CD8-positive, alpha-beta memory T cell (primary cell): ENCODE measurements at regions not wholly inside any gene's neighbourhood (a gene's known extent, or its start where the extent isn't known, plus 50 kb on each side); places are given as distances from the start of the nearest gene placed in this dataset.
A peak's percentile ranks its signal among the peaks of the same experiment; 100 is the strongest.

Source experiments
- CTCF ChIA-PET: fragments of 350-600 bp; sonication (Branson Sonifier 250); formaldehyde crosslinking; loops from one replicate; lab custom pipeline; 2021; ENCODE audit warnings: antibody characterized with exemption; lab: Charles Lee
- POLR2A ChIA-PET: fragments of 350-600 bp; sonication (Branson Sonifier 250); formaldehyde crosslinking; loops from one replicate; lab custom pipeline; 2021; ENCODE audit warnings: antibody characterized with exemption; lab: Charles Lee
- DNase-seq, 5 donors: peaks; one replicate each; pipeline versions ENCODE4 v3.0.0 to v3.0.0-alpha.2; 2020 to 2022; ENCODE audit warnings: mixed read lengths in 1 of 5
- H3K27ac ChIP-seq: one replicate; pipeline ENCODE4 v1.7.0; 2013; ENCODE audit warnings: low read depth, mild to moderate bottlenecking, low read length, moderate library complexity
- H3K27me3 ChIP-seq: 2 replicates; pipeline ENCODE4 v1.7.0; 2013; ENCODE audit warnings: low read length, mild to moderate bottlenecking; ENCODE audit not compliant: insufficient read depth, poor library complexity, severe bottlenecking
- H3K36me3 ChIP-seq: 2 replicates; pipeline ENCODE4 v1.7.0; 2013; ENCODE audit warnings: mild to moderate bottlenecking, low read length, moderate library complexity; ENCODE audit not compliant: insufficient read depth
- H3K4me1 ChIP-seq: 2 replicates; pipeline ENCODE4 v1.7.0; 2013; ENCODE audit warnings: mild to moderate bottlenecking, low read length, moderate library complexity; ENCODE audit not compliant: insufficient read depth
- H3K4me3 ChIP-seq: 2 replicates; pipeline ENCODE4 v1.7.0; 2013; ENCODE audit warnings: mild to moderate bottlenecking, low read length
- H3K9me3 ChIP-seq: 2 replicates; pipeline ENCODE4 v1.7.0; 2013; ENCODE audit warnings: mild to moderate bottlenecking, low read length
- H3K27ac Mint-ChIP-seq, 8 donors: one replicate each; pipeline ENCODE4 v1.8.0; 2020 to 2021; ENCODE audit warnings: mixed read lengths in 8 of 8, mild to moderate bottlenecking in 6 of 8, inconsistent platforms in 3 of 8, moderate library complexity in 3 of 8
- H3K27me3 Mint-ChIP-seq, 2 donors: one replicate each; pipeline ENCODE4 v1.8.0; 2020 to 2021; ENCODE audit warnings: mixed read lengths in 2 of 2, mild to moderate bottlenecking in 1 of 2, moderate library complexity in 1 of 2
- H3K36me3 Mint-ChIP-seq, 3 donors: one replicate each; pipeline ENCODE4 v1.8.0; 2020 to 2021; ENCODE audit warnings: mixed read lengths in 3 of 3, inconsistent platforms in 1 of 3, mild to moderate bottlenecking in 1 of 3
- H3K4me1 Mint-ChIP-seq, 3 donors: one replicate each; pipeline ENCODE4 v1.8.0; 2020 to 2021; ENCODE audit warnings: mixed read lengths in 3 of 3, inconsistent platforms in 1 of 3, mild to moderate bottlenecking in 1 of 3
- H3K4me3 Mint-ChIP-seq, 7 donors: one replicate each; pipeline ENCODE4 v1.8.0; 2020 to 2021; ENCODE audit warnings: mixed read lengths in 7 of 7, mild to moderate bottlenecking in 6 of 7, moderate library complexity in 4 of 7, inconsistent platforms in 2 of 7
- H3K9me3 Mint-ChIP-seq, 5 donors: one replicate each; pipeline ENCODE4 v1.8.0; 2020 to 2022; ENCODE audit warnings: mixed read lengths in 5 of 5, mild to moderate bottlenecking in 3 of 5, moderate library complexity in 2 of 5, inconsistent platforms in 1 of 5

GRCh38 chr3:127089486-127090145 lies 103.3 kb upstream of the PRR23E start:
- Histone ChIP-seq H3K9me3 (no peaks in the 10 kb centered on the region), H3K4me1 (no peaks in the 10 kb centered on the region), H3K4me3 (no peak overlapping the region), H3K36me3 (no peaks in the 10 kb centered on the region), H3K27ac (no peak overlapping the region), H3K27me3 (no peaks in the 10 kb centered on the region)
- POLR2A ChIA-PET: no interaction called here
- DNase-seq: no peak
- Mint-ChIP-seq H3K27me3 (peaks cover 8 to 16% of the 10 kb centered on the region in 2 donors), H3K9me3 (peaks cover 0 to 2% (median 0%) of the 10 kb centered on the region in 5 donors), H3K27ac (no peak overlapping the region), H3K4me3 (no peak overlapping the region), H3K4me1 (no peaks in the 10 kb centered on the region), H3K36me3 (no peaks in the 10 kb centered on the region)
- CTCF ChIA-PET: no interaction called here

- no peaks in the 10 kb centered on the region for H3K36me3 ChIP-seq
- no peak overlapping the region for H3K27ac Mint-ChIP-seq
- no peaks in the 10 kb centered on the region for H3K4me1 Mint-ChIP-seq
- H3K9me3 ChIP-seq: no peaks in the 10 kb centered on the region
- no peaks in the 10 kb centered on the region for H3K36me3 Mint-ChIP-seq
- peaks cover 0 to 2% (median 0%) of the 10 kb centered on the region in 5 donors for H3K9me3 Mint-ChIP-seq
- H3K27me3 ChIP-seq: no peaks in the 10 kb centered on the region
- peaks cover 8 to 16% of the 10 kb centered on the region in 2 donors for H3K27me3 Mint-ChIP-seq
- no peak overlapping the region for H3K4me3 Mint-ChIP-seq
- CTCF ChIA-PET: no interaction called here
- POLR2A ChIA-PET: no interaction called here
- DNase-seq: no peak
- H3K27ac ChIP-seq: no peak overlapping the region
- no peaks in the 10 kb centered on the region for H3K4me1 ChIP-seq
- H3K4me3 ChIP-seq: no peak overlapping the region
Measured at GRCh38 chr3:127090218-127091160, 102.4 kb upstream of the PRR23E start.

- no peaks in the 10 kb centered on the region for H3K9me3 ChIP-seq
- H3K4me1 ChIP-seq: no peaks in the 10 kb centered on the region
- Mint-ChIP-seq H3K36me3 (no peaks in the 10 kb centered on the region), H3K4me3 (no peak overlapping the region), H3K4me1 (no peaks in the 10 kb centered on the region), H3K27me3 (peaks cover 9 to 16% of the 10 kb centered on the region in 2 donors), H3K9me3 (peaks cover 0 to 2% (median 0%) of the 10 kb centered on the region in 5 donors), H3K27ac (no peak overlapping the region)
- H3K27me3 ChIP-seq: no peaks in the 10 kb centered on the region
- H3K4me3 ChIP-seq: no peak overlapping the region
- CTCF ChIA-PET: no interaction called here
- H3K36me3 ChIP-seq: no peaks in the 10 kb centered on the region
- POLR2A ChIA-PET: no interaction called here
- no peak for DNase-seq
- no peak overlapping the region for H3K27ac ChIP-seq
Measured at GRCh38 chr3:127091376-127091775, 101.6 kb upstream of the PRR23E start.

- CTCF ChIA-PET: no interaction called here
- no peak overlapping the region for H3K27ac ChIP-seq
- no peaks in the 10 kb centered on the region for H3K36me3 ChIP-seq
- POLR2A ChIA-PET: no interaction called here
- Mint-ChIP-seq H3K27me3 (peaks cover 9 to 16% of the 10 kb centered on the region in 2 donors), H3K9me3 (peaks cover 0 to 2% (median 0%) of the 10 kb centered on the region in 5 donors), H3K4me1 (no peaks in the 10 kb centered on the region), H3K4me3 (no peak overlapping the region), H3K27ac (peak overlapping the region in 1 of 8 donors; percentile 65), H3K36me3 (no peaks in the 10 kb centered on the region)
- no peak for DNase-seq
- no peaks in the 10 kb centered on the region for H3K9me3 ChIP-seq
- no peaks in the 10 kb centered on the region for H3K4me1 ChIP-seq
- H3K4me3 ChIP-seq: no peak overlapping the region
- H3K27me3 ChIP-seq: no peaks in the 10 kb centered on the region
Measured at GRCh38 chr3:127092368-127092767, 100.6 kb upstream of the PRR23E start.

GRCh38 chr3:127092776-127093175 lies 100.2 kb upstream of the PRR23E start:
- Histone ChIP-seq H3K9me3 (no peaks in the 10 kb centered on the region), H3K27ac (no peak overlapping the region), H3K36me3 (no peaks in the 10 kb centered on the region), H3K27me3 (no peaks in the 10 kb centered on the region), H3K4me1 (no peaks in the 10 kb centered on the region), H3K4me3 (no peak overlapping the region)
- no peak overlapping the region for H3K27ac Mint-ChIP-seq
- peaks cover 0 to 2% (median 0%) of the 10 kb centered on the region in 5 donors for H3K9me3 Mint-ChIP-seq
- ChIA-PET POLR2A (no interaction called here), CTCF (no interaction called here)
- H3K36me3 Mint-ChIP-seq: no peaks in the 10 kb centered on the region
- no peak overlapping the region for H3K4me3 Mint-ChIP-seq
- peaks cover 9 to 16% of the 10 kb centered on the region in 2 donors for H3K27me3 Mint-ChIP-seq
- no peaks in the 10 kb centered on the region for H3K4me1 Mint-ChIP-seq
- DNase-seq: no peak

- Histone ChIP-seq H3K9me3 (no peaks in the 10 kb centered on the region), H3K36me3 (no peaks in the 10 kb centered on the region), H3K4me3 (no peak overlapping the region), H3K27ac (no peak overlapping the region), H3K4me1 (no peaks in the 10 kb centered on the region), H3K27me3 (no peaks in the 10 kb centered on the region)
- Mint-ChIP-seq H3K36me3 (no peaks in the 10 kb centered on the region), H3K9me3 (peaks cover 0 to 2% (median 0%) of the 10 kb centered on the region in 5 donors), H3K27ac (no peak overlapping the region), H3K4me3 (no peak overlapping the region), H3K4me1 (no peaks in the 10 kb centered on the region), H3K27me3 (peaks cover 9 to 16% of the 10 kb centered on the region in 2 donors)
- no peak for DNase-seq
- POLR2A ChIA-PET: no interaction called here
- CTCF ChIA-PET: no interaction called here
Measured at GRCh38 chr3:127093312-127093711, 99.6 kb upstream of the PRR23E start.

- peaks cover 2 to 8% of the 10 kb centered on the region in 2 donors for H3K27me3 Mint-ChIP-seq
- POLR2A ChIA-PET: no interaction called here
- no peaks in the 10 kb centered on the region for H3K4me1 Mint-ChIP-seq
- no peaks in the 10 kb centered on the region for H3K9me3 ChIP-seq
- CTCF ChIA-PET: no interaction called here
- H3K27me3 ChIP-seq: no peaks in the 10 kb centered on the region
- peaks cover 0 to 2% (median 0%) of the 10 kb centered on the region in 5 donors for H3K9me3 Mint-ChIP-seq
- peak in 1 of 5 donors; percentile 15 for DNase-seq
- H3K4me3 ChIP-seq: no peak overlapping the region
- no peaks in the 10 kb centered on the region for H3K4me1 ChIP-seq
- peak overlapping the region in 1 of 8 donors; percentile 7 for H3K27ac Mint-ChIP-seq
- no peak overlapping the region for H3K4me3 Mint-ChIP-seq
- H3K36me3 ChIP-seq: no peaks in the 10 kb centered on the region
- H3K36me3 Mint-ChIP-seq: no peaks in the 10 kb centered on the region
- no peak overlapping the region for H3K27ac ChIP-seq
Measured at GRCh38 chr3:127095774-127096173, 97.2 kb upstream of the PRR23E start.
